ENCODE measurements at regions not wholly inside any gene's neighbourhood (a gene's known extent, or its start where the extent isn't known, plus 50 kb on each side); places are given as distances from the start of the nearest gene placed in this dataset.
A peak's percentile ranks its signal among the peaks of the same experiment; 100 is the strongest.

DNA sequence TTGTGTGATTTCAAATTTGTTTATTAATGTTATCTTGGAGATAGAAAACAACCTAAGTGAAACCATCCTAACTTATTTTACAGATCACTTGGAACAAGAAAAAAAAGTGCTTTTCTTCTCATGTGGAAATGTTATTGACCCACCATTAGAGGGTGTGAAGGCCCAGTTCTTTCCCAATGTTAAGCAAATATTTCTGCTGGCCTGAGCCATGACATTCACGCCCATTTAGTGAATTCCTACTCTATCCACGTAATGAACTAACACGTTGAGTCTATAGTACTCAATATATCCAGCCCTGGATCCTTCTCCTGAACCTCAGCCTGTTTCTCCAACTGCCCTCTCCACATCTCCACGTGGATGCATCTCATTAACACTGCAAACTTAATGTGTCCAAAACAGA, 180.6 kb upstream of the ZFP64 start:
- 5 to 93% (median 61%) methylated on average over 1 to 4 of the region's 4 CpGs; no CpG with 5 or more reads in 2 of the 10 experiments for whole genome bisulfite sequencing, 10 experiments
- Histone ChIP-seq H3K4me3 (no peak overlapping the region), H3K4me1 (replicated peaks in 1 of 2) (no peaks in the 10 kb centered on the region), H3K27ac (no peak overlapping the region)
- in situ Hi-C loops (cut with MboI; ENCODE audit: low pct_unique_long_range_greater_than_20kb in 2 of 9, low sequenced_read_pairs in 9 of 9, unreplicated experiment in 9 of 9): loop anchor here in 1 of 9 experiments (10.0 kb wide), 1 partner anchor 117 kb away; no protein-coding TSS in a partner anchor
- no peak for ATAC-seq (replicated peaks in 6 of 8)

DNA sequence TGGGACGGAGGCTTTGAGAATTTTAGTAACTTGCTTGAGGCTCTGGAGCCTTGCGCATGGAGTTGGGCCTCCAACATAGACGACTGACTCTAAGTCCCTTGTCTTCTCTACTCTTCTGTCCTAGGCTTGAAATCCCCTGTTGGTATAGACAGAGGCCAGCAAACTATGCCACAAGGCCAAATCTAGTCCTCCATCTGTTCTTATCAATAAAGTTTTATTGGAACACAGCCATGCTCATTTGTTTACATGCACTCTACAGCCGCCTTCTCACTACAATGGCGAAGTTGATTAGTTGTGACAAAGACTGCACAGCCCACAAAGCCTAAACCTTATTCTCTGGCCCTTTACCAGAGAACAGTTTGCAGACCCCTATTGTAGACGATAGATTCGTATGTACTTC, 174.1 kb upstream of the ZFP64 start:
- ATAC-seq (replicated peaks in 6 of 8): no peak
- 60 to 100% (median 85%) methylated on average over 2 to 6 of the region's 7 CpGs; no CpG with 5 or more reads in 2 of the 10 experiments for WGBS, 10 experiments
- Histone ChIP-seq H3K4me1 (replicated peaks in 1 of 2) (peaks cover 0 to 24% of the 10 kb centered on the region in 2 donors), H3K27ac (no peak overlapping the region), H3K4me3 (no peak overlapping the region)
- in situ Hi-C loops (cut with MboI; ENCODE audit: low pct_unique_long_range_greater_than_20kb in 2 of 9, low sequenced_read_pairs in 9 of 9, unreplicated experiment in 9 of 9): no loop called here

DNA sequence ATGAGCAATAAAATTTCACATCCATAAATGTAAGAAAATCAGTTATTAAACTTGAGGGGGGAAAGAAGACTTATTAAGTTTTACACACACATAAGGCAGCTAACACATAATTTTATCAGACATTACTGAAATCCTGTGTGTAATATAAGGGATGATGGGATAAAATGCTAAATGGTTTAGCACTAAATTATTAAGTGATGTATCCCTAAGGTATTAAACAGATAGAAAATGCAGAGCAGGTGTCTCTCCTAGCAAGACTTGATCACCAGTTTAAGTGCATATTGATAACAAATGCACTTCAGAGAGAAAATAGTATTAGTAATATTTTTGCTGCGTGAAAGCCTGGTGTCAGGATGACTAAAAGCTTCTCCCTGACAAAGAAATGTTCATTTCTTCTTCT, 172.8 kb upstream of the ZFP64 start:
- 0 to 60% (median 31%) methylated on average over 1 of the region's 1 CpG; no CpG with 5 or more reads in 2 of the 10 experiments for WGBS, 10 experiments
- ATAC-seq (replicated peaks in 6 of 8): peak in 3 of 8 experiments; percentile 57 to 85 (median 60)
- Histone ChIP-seq H3K4me3 (no peak overlapping the region), H3K4me1 (replicated peaks in 1 of 2) (peaks cover 0 to 24% of the 10 kb centered on the region in 2 donors), H3K27ac (no peak overlapping the region)
- in situ Hi-C loops (cut with MboI; ENCODE audit: low pct_unique_long_range_greater_than_20kb in 2 of 9, low sequenced_read_pairs in 9 of 9, unreplicated experiment in 9 of 9): no loop called here

DNA sequence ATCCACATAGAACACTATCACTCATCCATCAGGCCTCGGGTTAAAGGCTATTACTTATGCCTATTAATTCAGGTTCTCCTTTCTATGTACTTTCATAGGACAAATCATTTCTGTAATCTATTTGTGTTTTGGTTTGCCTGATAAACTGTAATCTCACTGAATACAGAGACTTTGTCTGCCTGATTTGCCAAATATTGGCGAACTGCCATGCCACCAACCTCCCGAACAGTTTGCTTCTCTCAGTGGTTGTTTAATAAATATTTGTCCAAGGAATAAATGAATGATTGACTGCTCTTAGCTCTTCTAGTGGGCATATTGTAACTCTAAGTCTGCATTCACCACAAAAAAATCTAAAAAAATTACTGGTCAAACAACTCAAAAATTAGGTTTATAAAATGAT, 170.1 kb upstream of the ZFP64 start:
- Histone ChIP-seq H3K27ac (no peak overlapping the region), H3K4me1 (replicated peaks in 1 of 2) (peaks cover 0 to 24% of the 10 kb centered on the region in 2 donors), H3K4me3 (no peak overlapping the region)
- WGBS, 10 experiments: 48 to 100% (median 85%) methylated on average over 1 to 3 of the region's 3 CpGs
- in situ Hi-C loops (cut with MboI; ENCODE audit: low pct_unique_long_range_greater_than_20kb in 2 of 9, low sequenced_read_pairs in 9 of 9, unreplicated experiment in 9 of 9): no loop called here
- ATAC-seq (replicated peaks in 6 of 8): no peak

DNA sequence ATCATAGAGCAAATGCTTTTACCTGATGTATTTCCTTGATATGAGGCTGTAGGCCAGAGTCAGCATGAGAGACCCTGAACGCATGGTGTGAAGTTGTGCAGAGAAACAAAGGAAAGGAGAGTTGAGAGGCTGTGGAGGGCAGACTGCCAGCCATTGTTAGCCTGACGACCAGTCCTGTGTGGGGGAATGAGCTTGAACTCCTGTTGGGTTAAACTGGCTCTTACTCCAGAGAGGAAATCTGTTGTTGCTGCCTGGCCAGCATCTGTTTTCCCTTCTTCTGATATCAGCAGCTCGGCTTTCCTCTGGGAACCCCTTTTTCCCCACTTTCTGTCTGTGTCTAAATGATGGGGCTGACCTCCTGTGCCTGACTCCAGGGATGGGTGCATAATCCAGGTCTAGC, 158.2 kb upstream of the ZFP64 start:
- Histone ChIP-seq H3K4me3 (no peak overlapping the region), H3K4me1 (replicated peaks in 1 of 2) (no peaks in the 10 kb centered on the region), H3K27ac (no peak overlapping the region)
- ATAC-seq (replicated peaks in 6 of 8): no peak
- in situ Hi-C loops (cut with MboI; ENCODE audit: low pct_unique_long_range_greater_than_20kb in 2 of 9, low sequenced_read_pairs in 9 of 9, unreplicated experiment in 9 of 9): no loop called here
- WGBS, 10 experiments: 30 to 100% (median 78%) methylated on average over 1 to 3 of the region's 3 CpGs; no CpG with 5 or more reads in 3 of the 10 experiments

DNA sequence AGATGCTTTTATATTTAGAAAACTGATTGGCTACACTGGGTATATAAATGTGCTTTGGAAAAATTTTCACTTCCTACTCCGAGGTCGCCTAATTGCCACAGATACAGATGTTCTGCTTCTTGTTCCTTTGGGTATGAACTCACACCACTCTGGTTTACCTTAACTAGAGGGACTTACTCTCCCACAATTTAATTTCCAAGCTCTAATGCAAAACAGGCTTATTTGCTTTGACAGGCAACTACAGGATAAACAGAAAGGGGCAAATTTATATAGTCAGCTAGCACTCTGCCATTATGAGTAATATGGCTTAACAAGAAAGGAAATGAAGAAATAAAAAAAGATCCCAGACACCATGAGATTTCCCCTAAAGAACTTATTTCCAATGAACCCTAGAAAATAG, 156.9 kb upstream of the ZFP64 start:
- in situ Hi-C loops (cut with MboI; ENCODE audit: low pct_unique_long_range_greater_than_20kb in 2 of 9, low sequenced_read_pairs in 9 of 9, unreplicated experiment in 9 of 9): no loop called here
- ATAC-seq (replicated peaks in 6 of 8): no peak
- H3K4me3 ChIP-seq: no peak overlapping the region
- whole genome bisulfite sequencing, 10 experiments: 20 to 100% (median 83%) methylated on average over 1 to 2 of the region's 2 CpGs; no CpG with 5 or more reads in 1 of the 10 experiments
- H3K27ac ChIP-seq: no peak overlapping the region
- H3K4me1 ChIP-seq (replicated peaks in 1 of 2): no peaks in the 10 kb centered on the region

DNA sequence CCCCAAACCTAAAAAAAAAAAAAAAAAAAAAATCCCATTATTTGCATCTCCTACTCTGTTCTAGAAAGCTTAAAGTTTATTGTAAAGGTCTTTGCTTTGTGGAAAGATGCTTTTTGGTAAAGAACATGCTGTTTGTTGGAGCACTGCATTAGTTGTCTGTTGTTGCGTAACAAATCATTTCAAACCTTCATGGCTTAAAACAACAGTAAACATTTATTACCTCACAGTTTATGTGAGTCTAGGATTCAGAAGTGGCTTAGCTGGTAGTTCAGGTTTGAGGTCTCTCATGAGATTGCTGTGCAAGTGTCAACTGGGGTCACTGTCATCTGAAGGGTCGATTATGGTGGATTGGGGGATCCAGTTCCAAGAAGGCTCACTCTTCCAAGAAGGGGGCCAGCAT, 155.2 kb upstream of the ZFP64 start:
- 40 to 100% (median 58%) methylated on average over 1 to 2 of the region's 2 CpGs; no CpG with 5 or more reads in 4 of the 10 experiments for WGBS, 10 experiments
- no peak for ATAC-seq (replicated peaks in 6 of 8)
- no peak overlapping the region for H3K4me3 ChIP-seq

DNA sequence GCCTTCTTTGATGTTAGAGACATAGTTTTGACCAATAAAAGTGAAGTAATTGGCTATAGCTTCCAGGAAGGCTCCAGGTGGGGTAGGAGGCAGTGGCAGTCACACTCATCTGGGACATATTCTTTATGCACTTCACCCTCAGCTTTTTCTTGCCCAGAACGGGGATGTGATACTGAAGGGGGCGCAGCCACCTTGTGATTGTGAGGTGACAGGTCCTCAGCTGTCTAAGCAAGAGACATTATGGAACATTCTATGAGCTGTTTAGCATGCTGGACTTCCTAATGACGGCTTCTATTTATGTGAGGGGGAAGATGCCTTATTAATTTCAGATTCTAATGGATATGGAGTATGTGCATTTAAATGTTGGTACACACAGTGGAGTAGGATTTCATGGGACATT, 151.3 kb upstream of the ZFP64 start:
- no peaks in the 10 kb centered on the region for H3K4me1 ChIP-seq (replicated peaks in 1 of 2)
- H3K27ac ChIP-seq: no peak overlapping the region
- no peak overlapping the region for H3K4me3 ChIP-seq
- in situ Hi-C loops (cut with MboI; ENCODE audit: low pct_unique_long_range_greater_than_20kb in 2 of 9, low sequenced_read_pairs in 9 of 9, unreplicated experiment in 9 of 9): no loop called here
- ATAC-seq (replicated peaks in 6 of 8): no peak
- 13 to 100% (median 76%) methylated on average over 1 to 3 of the region's 3 CpGs; no CpG with 5 or more reads in 3 of the 10 experiments for WGBS, 10 experiments

More for the DNA sequence above, 155.2 kb upstream of the ZFP64 start:
- in situ Hi-C loops (cut with MboI; ENCODE audit: low pct_unique_long_range_greater_than_20kb in 2 of 9, low sequenced_read_pairs in 9 of 9, unreplicated experiment in 9 of 9): no loop called here
- Histone ChIP-seq H3K4me1 (replicated peaks in 1 of 2) (no peaks in the 10 kb centered on the region), H3K27ac (no peak overlapping the region)

DNA sequence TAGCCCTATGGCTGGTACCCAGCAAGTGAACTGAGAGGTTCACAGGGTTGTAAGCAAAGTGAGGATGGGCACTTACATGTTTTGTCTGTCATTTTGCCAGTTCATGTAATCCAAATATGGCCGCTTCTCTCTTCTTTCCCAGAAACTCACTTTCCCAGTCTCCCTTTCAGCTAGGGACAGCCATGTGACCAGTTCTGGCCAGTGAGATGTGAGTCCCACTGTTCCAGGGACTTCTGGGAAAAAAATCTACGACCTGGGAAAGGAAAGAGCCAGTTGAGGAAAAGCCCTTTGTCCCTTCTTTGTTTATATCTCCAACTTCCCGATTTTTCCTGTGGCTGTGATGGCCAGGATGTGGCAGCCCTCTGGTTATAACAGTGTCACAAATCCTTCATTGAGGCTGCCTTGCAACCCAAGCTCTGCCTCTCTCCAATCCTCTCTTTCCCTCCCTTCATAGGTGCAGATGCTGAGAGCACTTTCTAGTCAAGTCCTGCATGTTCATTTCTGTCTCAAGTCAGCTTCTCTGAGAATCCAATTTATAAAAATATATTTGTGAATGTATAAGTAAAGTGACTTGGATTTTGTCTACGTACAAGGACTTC, 148.6 kb upstream of the ZFP64 start:
- 33 to 100% (median 75%) methylated on average over 1 to 4 of the region's 4 CpGs for WGBS, 10 experiments
- in situ Hi-C loops (cut with MboI; ENCODE audit: low pct_unique_long_range_greater_than_20kb in 2 of 9, low sequenced_read_pairs in 9 of 9, unreplicated experiment in 9 of 9): no loop called here
- Histone ChIP-seq H3K4me3 (no peak overlapping the region), H3K27ac (no peak overlapping the region), H3K4me1 (replicated peaks in 1 of 2) (no peaks in the 10 kb centered on the region)
- ATAC-seq (replicated peaks in 6 of 8): peak in 3 of 8 experiments; percentile 45 to 60 (median 53)

DNA sequence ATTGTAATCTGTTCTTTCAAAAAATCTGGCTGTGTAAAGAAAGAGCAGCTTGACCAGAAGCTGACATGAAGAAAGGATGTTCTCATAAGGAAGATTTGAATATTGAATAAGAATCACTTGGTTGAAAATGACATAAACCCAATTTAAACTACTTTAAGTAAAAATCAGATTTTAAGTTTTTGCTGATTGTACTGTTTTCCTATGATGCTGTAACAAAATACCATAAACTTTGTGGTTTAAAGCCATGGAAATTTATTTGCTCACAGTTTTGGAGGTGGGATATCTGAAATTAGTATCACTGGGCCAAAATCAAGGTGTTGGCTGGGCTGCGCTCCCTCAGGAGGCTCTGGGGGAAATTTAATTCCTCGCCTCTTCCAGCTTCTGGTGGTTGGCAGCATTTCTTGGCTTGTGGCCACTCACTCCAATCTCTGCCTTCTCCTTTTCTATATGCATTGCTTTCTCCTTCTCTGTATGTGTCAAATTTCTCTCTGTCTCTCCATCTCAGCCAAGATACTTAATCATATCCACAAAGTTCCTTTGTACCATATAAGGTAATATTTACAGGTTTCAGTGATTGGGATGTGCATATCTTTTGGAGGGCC, 141.2 kb upstream of the ZFP64 start:
- no peak for ATAC-seq (replicated peaks in 6 of 8)
- no peaks in the 10 kb centered on the region for H3K4me1 ChIP-seq (replicated peaks in 1 of 2)
- no peak overlapping the region for H3K27ac ChIP-seq
- WGBS, 10 experiments: 50 to 88% (median 81%) methylated on average over 1 to 2 of the region's 2 CpGs; no CpG with 5 or more reads in 2 of the 10 experiments
- in situ Hi-C loops (cut with MboI; ENCODE audit: low pct_unique_long_range_greater_than_20kb in 2 of 9, low sequenced_read_pairs in 9 of 9, unreplicated experiment in 9 of 9): no loop called here
- H3K4me3 ChIP-seq: no peak overlapping the region

DNA sequence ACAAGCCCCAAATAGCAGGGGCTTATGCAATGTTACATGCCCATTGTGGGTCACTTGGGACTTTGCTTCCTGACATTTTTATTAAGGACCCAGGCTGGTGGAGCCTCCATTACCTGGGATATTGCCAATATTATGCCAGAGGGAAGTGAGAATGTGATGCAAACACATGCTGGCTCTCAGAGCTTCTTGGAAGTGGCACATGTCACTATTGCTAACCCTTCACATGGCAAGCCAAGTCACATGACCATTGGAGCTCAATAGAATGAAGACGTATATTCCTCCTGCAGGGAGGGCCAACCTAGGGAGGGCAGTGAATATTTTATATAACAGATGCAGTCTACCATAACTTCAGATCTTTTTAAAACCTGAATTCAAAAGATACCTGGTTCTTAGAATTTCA, 140.7 kb upstream of the ZFP64 start:
- ATAC-seq (replicated peaks in 6 of 8): no peak
- H3K27ac ChIP-seq: no peak overlapping the region
- no peaks in the 10 kb centered on the region for H3K4me1 ChIP-seq (replicated peaks in 1 of 2)
- in situ Hi-C loops (cut with MboI; ENCODE audit: low pct_unique_long_range_greater_than_20kb in 2 of 9, low sequenced_read_pairs in 9 of 9, unreplicated experiment in 9 of 9): no loop called here
- no peak overlapping the region for H3K4me3 ChIP-seq
- 0 to 83% methylated on average over 1 of the region's 1 CpG; no CpG with 5 or more reads in 8 of the 10 experiments for WGBS, 10 experiments

DNA sequence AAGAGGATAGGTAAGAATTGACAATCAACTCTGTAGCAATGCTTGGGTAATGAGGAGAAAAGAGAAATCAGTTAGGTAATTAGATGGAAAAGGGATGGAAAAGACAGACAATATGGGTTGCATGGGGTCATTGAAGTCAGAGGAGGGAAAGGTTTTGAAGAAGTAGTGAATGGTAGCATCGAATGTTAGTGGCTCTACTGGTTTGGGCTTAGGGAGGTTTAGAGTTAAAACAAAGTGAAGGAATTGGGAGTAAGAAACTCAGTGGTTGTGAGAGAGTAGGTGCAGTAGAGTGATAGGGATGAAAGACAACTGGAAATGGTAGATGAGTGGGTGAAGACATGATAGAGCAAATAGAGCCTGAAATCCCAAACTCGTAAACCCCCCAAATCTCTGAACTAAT, 140.1 kb upstream of the ZFP64 start:
- Histone ChIP-seq H3K4me3 (no peak overlapping the region), H3K27ac (no peak overlapping the region), H3K4me1 (replicated peaks in 1 of 2) (no peaks in the 10 kb centered on the region)
- WGBS, 10 experiments: 29 to 88% (median 65%) methylated on average over 1 to 2 of the region's 2 CpGs; no CpG with 5 or more reads in 2 of the 10 experiments
- in situ Hi-C loops (cut with MboI; ENCODE audit: low pct_unique_long_range_greater_than_20kb in 2 of 9, low sequenced_read_pairs in 9 of 9, unreplicated experiment in 9 of 9): no loop called here
- ATAC-seq (replicated peaks in 6 of 8): no peak

DNA sequence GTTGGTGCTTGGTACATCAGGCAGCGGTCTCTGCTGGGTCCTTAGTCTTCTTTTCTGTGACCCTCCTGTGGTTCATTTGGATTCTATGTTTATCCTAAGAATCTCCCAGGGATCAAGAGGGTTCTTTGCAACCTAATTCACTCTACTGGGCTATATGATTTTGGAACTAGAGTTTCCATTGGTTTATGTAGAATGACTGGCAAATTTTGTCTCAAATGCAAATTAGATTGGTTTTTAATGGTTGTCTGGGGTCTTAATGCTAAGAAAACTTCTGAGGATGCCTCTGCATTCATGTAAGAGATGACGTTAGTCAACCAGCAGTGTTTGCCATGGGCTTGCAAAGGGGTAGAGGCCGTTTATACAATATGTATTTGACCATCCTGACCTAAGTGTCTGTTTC, 129.8 kb upstream of the ZFP64 start:
- Histone ChIP-seq H3K27ac (no peak overlapping the region), H3K4me3 (no peak overlapping the region), H3K4me1 (replicated peaks in 1 of 2) (no peaks in the 10 kb centered on the region)
- ATAC-seq (replicated peaks in 6 of 8): no peak
- in situ Hi-C loops (cut with MboI; ENCODE audit: low pct_unique_long_range_greater_than_20kb in 2 of 9, low sequenced_read_pairs in 9 of 9, unreplicated experiment in 9 of 9): loop anchor here in 1 of 9 experiments (25.0 kb wide), 1 partner anchor 1216 kb away; no protein-coding TSS in a partner anchor
- 18 to 100% (median 75%) methylated on average over 1 to 3 of the region's 3 CpGs; no CpG with 5 or more reads in 3 of the 10 experiments for WGBS, 10 experiments

Measured in motor neuron (in vitro differentiated cells).